ENCODE measurements at regions not wholly inside any gene's neighbourhood (a gene's known extent, or its start where the extent isn't known, plus 50 kb on each side); places are given as distances from the start of the nearest gene placed in this dataset.

DNA sequence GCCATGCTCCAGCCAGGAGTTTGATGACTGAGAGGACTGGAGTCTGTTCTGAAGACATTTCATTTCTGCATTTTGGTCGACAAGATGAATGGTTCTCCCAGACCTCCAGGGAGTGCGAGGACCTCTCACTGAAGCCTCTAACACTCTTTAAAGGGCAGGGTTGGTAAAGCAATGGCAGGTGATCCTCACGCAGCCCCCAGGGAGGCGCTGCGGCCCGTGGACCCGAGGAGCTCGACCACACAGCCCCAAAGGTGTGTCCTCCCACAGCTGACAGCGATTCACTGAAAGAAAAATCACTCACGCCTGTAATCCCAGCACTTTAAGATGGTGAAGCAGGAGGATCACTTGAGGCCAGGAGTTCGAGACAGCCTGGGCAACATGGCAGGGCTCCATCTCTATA lies 183.8 kb upstream of the SFSWAP start:
- Histone ChIP-seq H3K9me3 (no peaks in the 10 kb centered on the region), H3K27ac (no peak overlapping the region), H3K27me3 (peaks cover 0 to 25% of the 10 kb centered on the region in 2 donors), H3K4me3 (no peak overlapping the region), H3K4me1 (no peaks in the 10 kb centered on the region), H3K36me3 (no peaks in the 10 kb centered on the region)
- intact Hi-C loops (cut with DNase I), result no loop called here
- TF ChIP-seq, protein P1, sequence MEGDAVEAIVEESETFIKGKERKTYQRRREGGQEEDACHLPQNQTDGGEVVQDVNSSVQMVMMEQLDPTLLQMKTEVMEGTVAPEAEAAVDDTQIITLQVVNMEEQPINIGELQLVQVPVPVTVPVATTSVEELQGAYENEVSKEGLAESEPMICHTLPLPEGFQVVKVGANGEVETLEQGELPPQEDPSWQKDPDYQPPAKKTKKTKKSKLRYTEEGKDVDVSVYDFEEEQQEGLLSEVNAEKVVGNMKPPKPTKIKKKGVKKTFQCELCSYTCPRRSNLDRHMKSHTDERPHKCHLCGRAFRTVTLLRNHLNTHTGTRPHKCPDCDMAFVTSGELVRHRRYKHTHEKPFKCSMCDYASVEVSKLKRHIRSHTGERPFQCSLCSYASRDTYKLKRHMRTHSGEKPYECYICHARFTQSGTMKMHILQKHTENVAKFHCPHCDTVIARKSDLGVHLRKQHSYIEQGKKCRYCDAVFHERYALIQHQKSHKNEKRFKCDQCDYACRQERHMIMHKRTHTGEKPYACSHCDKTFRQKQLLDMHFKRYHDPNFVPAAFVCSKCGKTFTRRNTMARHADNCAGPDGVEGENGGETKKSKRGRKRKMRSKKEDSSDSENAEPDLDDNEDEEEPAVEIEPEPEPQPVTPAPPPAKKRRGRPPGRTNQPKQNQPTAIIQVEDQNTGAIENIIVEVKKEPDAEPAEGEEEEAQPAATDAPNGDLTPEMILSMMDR (IDR thresholded peaks at IDR 0.05), result no peak
- no peak for ATAC-seq
- no peak for DNase-seq

DNA sequence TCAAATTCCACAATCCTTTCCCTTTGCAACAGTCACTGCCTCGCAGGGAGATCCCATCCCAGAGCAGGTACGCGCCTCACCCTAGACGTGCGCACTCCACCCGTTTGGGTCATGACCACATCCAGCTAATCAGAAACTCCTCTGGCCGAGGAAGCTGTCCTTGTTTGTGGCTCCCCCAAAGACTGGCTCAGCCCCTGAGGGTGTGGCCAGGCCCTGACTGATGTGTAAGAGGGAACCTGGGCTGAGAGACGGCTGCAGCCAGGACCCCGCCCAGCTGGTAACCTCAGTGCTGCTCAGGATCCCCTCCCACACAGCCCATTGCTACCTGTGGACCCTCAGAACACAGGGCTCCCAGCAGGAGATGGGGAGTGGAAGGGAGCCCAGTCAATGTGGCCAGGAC lies 183.2 kb upstream of the SFSWAP start:
- Histone ChIP-seq H3K9me3 (no peaks in the 10 kb centered on the region), H3K27me3 (peaks cover 0 to 31% of the 10 kb centered on the region in 2 donors), H3K27ac (no peak overlapping the region), H3K4me3 (no peak overlapping the region), H3K4me1 (no peaks in the 10 kb centered on the region), H3K36me3 (no peaks in the 10 kb centered on the region)
- TF ChIP-seq, protein P1 (IDR thresholded peaks at IDR 0.05), result no peak
- ATAC-seq (no peak), DNase-seq (no peak)
- intact Hi-C loops (cut with DNase I), result no loop called here

GRCh38 chr12:131528144-131528543 lies 182.7 kb upstream of the SFSWAP start:
- DNase-seq, result no peak

GRCh38 chr12:131528667-131529066 lies 182.2 kb upstream of the SFSWAP start:
- ATAC-seq (no peak), DNase-seq (no peak)
- Histone ChIP-seq H3K4me1 (no peaks in the 10 kb centered on the region), H3K36me3 (no peaks in the 10 kb centered on the region), H3K9me3 (no peaks in the 10 kb centered on the region), H3K4me3 (no peak overlapping the region), H3K27ac (no peak overlapping the region), H3K27me3 (peaks cover 0 to 40% of the 10 kb centered on the region in 2 donors)
- TF ChIP-seq, protein P1 (IDR thresholded peaks at IDR 0.05), result no peak
- intact Hi-C loops (cut with DNase I), result no loop called here

More at GRCh38 chr12:131528144-131528543, 182.7 kb upstream of the SFSWAP start:
- TF ChIP-seq, protein P1 (IDR thresholded peaks at IDR 0.05), result no peak
- Histone ChIP-seq H3K36me3 (no peaks in the 10 kb centered on the region), H3K27me3 (peaks cover 0 to 35% of the 10 kb centered on the region in 2 donors), H3K4me1 (no peaks in the 10 kb centered on the region), H3K4me3 (no peak overlapping the region), H3K9me3 (no peaks in the 10 kb centered on the region), H3K27ac (no peak overlapping the region)
- intact Hi-C loops (cut with DNase I), result no loop called here
- ATAC-seq, result no peak

DNA sequence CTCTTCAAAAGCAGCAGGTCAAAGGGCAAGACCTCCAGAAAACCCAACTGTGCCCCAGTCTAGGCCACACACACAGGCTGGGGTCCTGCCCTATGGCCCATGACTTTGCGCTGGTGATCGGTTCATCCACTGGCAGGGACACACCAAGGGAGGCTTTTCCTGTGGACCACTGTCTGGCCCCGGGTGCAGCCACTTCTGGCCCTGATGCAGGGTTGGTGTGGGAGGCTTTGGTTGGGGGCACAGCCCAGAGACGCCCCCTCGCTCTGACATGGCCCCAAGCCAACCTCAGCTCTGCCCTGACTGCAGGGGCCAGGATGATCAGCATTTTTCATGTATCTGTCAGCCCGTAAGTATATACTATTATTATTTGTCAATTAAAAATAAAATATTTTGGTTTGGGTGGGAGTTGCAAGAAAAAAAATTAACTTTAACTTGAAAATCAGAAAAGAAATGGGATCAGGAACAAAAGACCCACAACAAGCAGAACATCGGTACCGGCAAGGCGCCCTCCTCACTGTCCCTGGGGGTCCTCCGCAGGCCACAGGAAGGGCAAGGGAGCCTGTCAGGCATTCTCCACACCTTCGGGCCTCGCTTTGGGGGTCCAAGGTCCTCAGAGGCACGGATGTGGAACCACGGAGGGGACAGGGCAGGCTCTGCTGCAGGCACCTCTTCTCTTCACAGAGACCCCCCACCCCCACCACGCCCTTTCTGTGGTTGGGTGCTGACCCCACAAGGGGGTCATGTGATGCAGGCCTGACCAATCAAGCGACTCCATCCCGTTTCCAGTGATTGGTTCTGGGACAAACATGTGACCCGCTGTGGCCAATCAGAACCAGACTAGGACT lies 181.5 kb upstream of the SFSWAP start:
- Histone ChIP-seq H3K4me1 (no peaks in the 10 kb centered on the region), H3K36me3 (no peaks in the 10 kb centered on the region), H3K27me3 (peaks cover 0 to 43% of the 10 kb centered on the region in 2 donors), H3K4me3 (no peak overlapping the region), H3K27ac (no peak overlapping the region), H3K9me3 (no peaks in the 10 kb centered on the region)
- TF ChIP-seq, protein P1 (IDR thresholded peaks at IDR 0.05), result no peak
- intact Hi-C loops (cut with DNase I), result no loop called here
- DNase-seq, result no peak
- no peak for ATAC-seq

Measured in left lung (tissue), 4 donors.